Right lobe of liver (tissue), 6 donors: ENCODE measurements at regions not wholly inside any gene's neighbourhood (a gene's known extent, or its start where the extent isn't known, plus 50 kb on each side); places are given as distances from the start of the nearest gene placed in this dataset.

Experiments used
- ATAC-seq, 4 donors: fragments of 200-7000 bp; cut with Tn5 transposase; one replicate each; pipeline ENCODE4 v1.9.1; 2020; ENCODE audit warnings: mild to moderate bottlenecking in 4 of 4, moderate library complexity in 4 of 4
- DNase-seq, 3 donors: peaks; one replicate each; pipeline ENCODE4 v3.0.0-alpha.2; 2020
- H3K27ac ChIP-seq, 3 donors: fragments of 200-600 bp; one replicate each; pipeline ENCODE4 v1.8.0; 2022
- H3K27me3 ChIP-seq, 2 donors: fragments of 200-600 bp; one replicate each; pipeline ENCODE4 v1.8.0; 2022
- H3K36me3 ChIP-seq, 4 donors: fragments of 200-600 bp; sonication (generic) in 1 of 4; one replicate each; pipeline versions ENCODE4 v1.5.1 to v1.8.0; 2017 to 2022; ENCODE audit warnings: control low read depth in 1 of 4
- H3K4me1 ChIP-seq, 4 donors: fragments of 200-600 bp; sonication (generic) in 1 of 4; one replicate each; pipeline versions ENCODE4 v1.5.1 to v1.8.0; 2017 to 2022; ENCODE audit warnings: control low read depth in 1 of 4
- H3K4me3 ChIP-seq, 3 donors: fragments of 200-600 bp; one replicate each; pipeline ENCODE4 v1.8.0; 2022
- H3K9me3 ChIP-seq, 4 donors: fragments of 200-600 bp; sonication (generic) in 1 of 4; one replicate each; pipeline versions ENCODE4 v1.5.1 to v1.8.0; 2017 to 2022; ENCODE audit warnings: control low read depth in 1 of 4
- CTCF ChIP-seq, 4 donors: fragments of 200-600 bp in 3 of 4; fragments of 450-650 bp in 1 of 4; IDR thresholded peaks; one replicate each; pipeline versions ENCODE4 v1.5.1 to v1.8.0; 2016 to 2022; ENCODE audit warnings: antibody characterized with exemption in 4 of 4, mild to moderate bottlenecking in 2 of 4
- POLR2A ChIP-seq: fragments of 450-650 bp; IDR thresholded peaks from one replicate; pipeline ENCODE4 v1.6.1; 2017; ENCODE audit warnings: antibody characterized with exemption, mild to moderate bottlenecking
- WGBS: methylation state at CpG from one replicate; pipeline ENCODE4 v1.1.6; 2018; ENCODE audit warnings: low coverage, low lambda C conversion rate; ENCODE audit not compliant: insufficient coverage; ENCODE audit errors: missing lambda C conversion rate; 5-methylcytosine and 5-hydroxymethylcytosine counted together
- intact Hi-C, 2 donors: fragments of 100-400 bp; cut with DNase I; formaldehyde crosslinking; loops; one replicate each; pipeline versions ENCODE4 v1.11.2 to v1.14.1; 2022
- donor health status: DM: no; HTN: yes; CAD: no.
- donor health status: DM: no; HTN: no; CAD: no.
- donor health status: DM: no; HTN: no; CAD: no.
- donor health status: DM: no; HTN: yes; CAD: no.
- donor health status: DM: no; HTN: yes; CAD: no.

GRCh38 chr14:38039496-38039895 is 168.2 kb upstream of the SSTR1 start:
- no peak overlapping the region for H3K27ac ChIP-seq
- 65% methylated on average over 2 of the region's 2 CpGs for WGBS
- ATAC-seq = no peak
- TF ChIP-seq CTCF (IDR thresholded peaks at IDR 0.05) (no peak), POLR2A (no peak)
- H3K9me3 ChIP-seq = no peaks in the 10 kb centered on the region
- no peaks in the 10 kb centered on the region for H3K27me3 ChIP-seq
- H3K4me1 ChIP-seq = no peaks in the 10 kb centered on the region
- no peaks in the 10 kb centered on the region for H3K36me3 ChIP-seq
- intact Hi-C loops = no loop called here
- DNase-seq = no peak
- H3K4me3 ChIP-seq = no peak overlapping the region

GRCh38 chr14:38040411-38040810 is 167.3 kb upstream of the SSTR1 start:
- no CpG with 5 or more reads among the region's 1 CpG for WGBS
- Histone ChIP-seq H3K4me3 (no peak overlapping the region), H3K27me3 (no peaks in the 10 kb centered on the region), H3K4me1 (no peaks in the 10 kb centered on the region), H3K36me3 (no peaks in the 10 kb centered on the region), H3K9me3 (no peaks in the 10 kb centered on the region), H3K27ac (no peak overlapping the region)
- intact Hi-C loops = no loop called here
- DNase-seq (no peak), ATAC-seq (no peak)
- TF ChIP-seq CTCF (IDR thresholded peaks at IDR 0.05) = no peak
- no peak for TF ChIP-seq POLR2A

GRCh38 chr14:38042322-38042721 is 165.4 kb upstream of the SSTR1 start:
- H3K4me3 ChIP-seq = no peak overlapping the region
- H3K9me3 ChIP-seq = no peaks in the 10 kb centered on the region
- intact Hi-C loops = no loop called here
- DNase-seq = no peak
- no peak overlapping the region for H3K27ac ChIP-seq
- H3K27me3 ChIP-seq = no peaks in the 10 kb centered on the region
- no peak for ATAC-seq
- WGBS = 48% methylated on average over 7 of the region's 7 CpGs
- H3K4me1 ChIP-seq = no peaks in the 10 kb centered on the region
- no peak for TF ChIP-seq CTCF (IDR thresholded peaks at IDR 0.05)
- no peak for TF ChIP-seq POLR2A
- no peaks in the 10 kb centered on the region for H3K36me3 ChIP-seq

- 85% methylated on average over 4 of the region's 4 CpGs for WGBS
Observed at GRCh38 chr14:38044710-38045109, 163.0 kb upstream of the SSTR1 start.

More at GRCh38 chr14:38044710-38045109, 163.0 kb upstream of the SSTR1 start:
- TF ChIP-seq CTCF (IDR thresholded peaks at IDR 0.05) (no peak), POLR2A (no peak)
- Histone ChIP-seq H3K9me3 (no peaks in the 10 kb centered on the region), H3K27ac (no peak overlapping the region), H3K4me3 (no peak overlapping the region), H3K4me1 (no peaks in the 10 kb centered on the region), H3K27me3 (no peaks in the 10 kb centered on the region), H3K36me3 (no peaks in the 10 kb centered on the region)
- intact Hi-C loops = no loop called here
- ATAC-seq (no peak), DNase-seq (no peak)
